ENCODE measurements at regions not wholly inside any gene's neighbourhood (a gene's known extent, or its start where the extent isn't known, plus 50 kb on each side); places are given as distances from the start of the nearest gene placed in this dataset.

DNA sequence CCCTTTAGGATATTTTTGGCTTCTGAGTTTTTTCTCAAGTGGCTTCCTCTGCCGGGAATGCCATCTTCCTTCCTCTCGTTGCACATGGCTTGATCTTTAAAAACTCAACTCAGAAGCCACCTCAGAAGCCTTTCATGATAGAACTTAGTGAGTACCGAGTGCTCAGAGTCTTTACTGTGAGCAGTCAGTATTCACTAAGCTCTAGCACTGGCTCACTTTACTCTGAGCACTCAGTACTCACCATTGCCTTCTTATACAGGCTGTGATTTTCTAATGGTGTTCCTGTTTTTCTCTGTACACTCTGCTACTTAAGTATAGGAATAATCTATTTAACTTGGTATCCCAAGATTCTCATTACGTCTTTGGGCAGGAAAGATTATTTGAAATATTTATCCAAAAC, 116.2 kb downstream of the PFDN4 start:
- TF ChIP-seq, protein P1, sequence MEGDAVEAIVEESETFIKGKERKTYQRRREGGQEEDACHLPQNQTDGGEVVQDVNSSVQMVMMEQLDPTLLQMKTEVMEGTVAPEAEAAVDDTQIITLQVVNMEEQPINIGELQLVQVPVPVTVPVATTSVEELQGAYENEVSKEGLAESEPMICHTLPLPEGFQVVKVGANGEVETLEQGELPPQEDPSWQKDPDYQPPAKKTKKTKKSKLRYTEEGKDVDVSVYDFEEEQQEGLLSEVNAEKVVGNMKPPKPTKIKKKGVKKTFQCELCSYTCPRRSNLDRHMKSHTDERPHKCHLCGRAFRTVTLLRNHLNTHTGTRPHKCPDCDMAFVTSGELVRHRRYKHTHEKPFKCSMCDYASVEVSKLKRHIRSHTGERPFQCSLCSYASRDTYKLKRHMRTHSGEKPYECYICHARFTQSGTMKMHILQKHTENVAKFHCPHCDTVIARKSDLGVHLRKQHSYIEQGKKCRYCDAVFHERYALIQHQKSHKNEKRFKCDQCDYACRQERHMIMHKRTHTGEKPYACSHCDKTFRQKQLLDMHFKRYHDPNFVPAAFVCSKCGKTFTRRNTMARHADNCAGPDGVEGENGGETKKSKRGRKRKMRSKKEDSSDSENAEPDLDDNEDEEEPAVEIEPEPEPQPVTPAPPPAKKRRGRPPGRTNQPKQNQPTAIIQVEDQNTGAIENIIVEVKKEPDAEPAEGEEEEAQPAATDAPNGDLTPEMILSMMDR (CRISPR knock-in tag; IDR thresholded peaks at IDR 0.05) = no peak
- no peak for TF ChIP-seq GABPB1 (CRISPR knock-in tag; IDR thresholded peaks at IDR 0.05)
- TF ChIP-seq ZNF766 (CRISPR knock-in tag; IDR thresholded peaks at IDR 0.05; ENCODE audit: borderline replicate concordance) = no peak
- TF ChIP-seq HDAC2 (CRISPR knock-in tag; IDR thresholded peaks at IDR 0.05) = no peak
- TF ChIP-seq MEIS1 (CRISPR knock-in tag; IDR thresholded peaks at IDR 0.05; ENCODE audit: borderline replicate concordance) = no peak
- TF ChIP-seq, protein P2, sequence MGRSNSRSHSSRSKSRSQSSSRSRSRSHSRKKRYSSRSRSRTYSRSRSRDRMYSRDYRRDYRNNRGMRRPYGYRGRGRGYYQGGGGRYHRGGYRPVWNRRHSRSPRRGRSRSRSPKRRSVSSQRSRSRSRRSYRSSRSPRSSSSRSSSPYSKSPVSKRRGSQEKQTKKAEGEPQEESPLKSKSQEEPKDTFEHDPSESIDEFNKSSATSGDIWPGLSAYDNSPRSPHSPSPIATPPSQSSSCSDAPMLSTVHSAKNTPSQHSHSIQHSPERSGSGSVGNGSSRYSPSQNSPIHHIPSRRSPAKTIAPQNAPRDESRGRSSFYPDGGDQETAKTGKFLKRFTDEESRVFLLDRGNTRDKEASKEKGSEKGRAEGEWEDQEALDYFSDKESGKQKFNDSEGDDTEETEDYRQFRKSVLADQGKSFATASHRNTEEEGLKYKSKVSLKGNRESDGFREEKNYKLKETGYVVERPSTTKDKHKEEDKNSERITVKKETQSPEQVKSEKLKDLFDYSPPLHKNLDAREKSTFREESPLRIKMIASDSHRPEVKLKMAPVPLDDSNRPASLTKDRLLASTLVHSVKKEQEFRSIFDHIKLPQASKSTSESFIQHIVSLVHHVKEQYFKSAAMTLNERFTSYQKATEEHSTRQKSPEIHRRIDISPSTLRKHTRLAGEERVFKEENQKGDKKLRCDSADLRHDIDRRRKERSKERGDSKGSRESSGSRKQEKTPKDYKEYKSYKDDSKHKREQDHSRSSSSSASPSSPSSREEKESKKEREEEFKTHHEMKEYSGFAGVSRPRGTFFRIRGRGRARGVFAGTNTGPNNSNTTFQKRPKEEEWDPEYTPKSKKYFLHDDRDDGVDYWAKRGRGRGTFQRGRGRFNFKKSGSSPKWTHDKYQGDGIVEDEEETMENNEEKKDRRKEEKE (IDR thresholded peaks at IDR 0.05) = no peak
